HG02884 (cell line): ENCODE measurements at regions not wholly inside any gene's neighbourhood (a gene's known extent, or its start where the extent isn't known, plus 50 kb on each side); places are given as distances from the start of the nearest gene placed in this dataset.
"Not testable (repeated sequence)": the region's sequence is repeated elsewhere in the genome, so short reads cannot be mapped to it uniquely, and the experiment has no call there.

Experiments
- ATAC-seq: cut with Tn5 transposase; IDR thresholded peaks from one replicate; pipeline ENCODE4 v1.9.1; 2021; ENCODE audit warnings: mild to moderate bottlenecking, moderate library complexity; ENCODE audit not compliant: unreplicated experiment

GRCh38 chr10:85105614-85106255 lies 777.3 kb downstream of the CCSER2 start:
- ATAC-seq, result no peak

GRCh38 chr10:85111271-85111670 lies 782.9 kb downstream of the CCSER2 start:
- no peak for ATAC-seq

- ATAC-seq, result no peak
Measured at GRCh38 chr10:85124603-85125051, 796.2 kb downstream of the CCSER2 start.

GRCh38 chr10:85137253-85137652 lies 808.9 kb downstream of the CCSER2 start:
- no peak for ATAC-seq

- ATAC-seq, result no peak
Measured at GRCh38 chr10:85138046-85138445, 809.7 kb downstream of the CCSER2 start.

- ATAC-seq, result no peak
Measured at GRCh38 chr10:85139124-85139523, 810.7 kb downstream of the CCSER2 start.

GRCh38 chr10:85141520-85141919 lies 813.1 kb downstream of the CCSER2 start:
- not testable (repeated sequence) for ATAC-seq

GRCh38 chr10:85145966-85146365 lies 817.6 kb downstream of the CCSER2 start:
- no peak for ATAC-seq

GRCh38 chr10:85147346-85148250 lies 819.2 kb downstream of the CCSER2 start:
- no peak for ATAC-seq

GRCh38 chr10:85148693-85149640 lies 820.6 kb downstream of the CCSER2 start:
- no peak for ATAC-seq

- ATAC-seq, result no peak
Measured at GRCh38 chr10:85149766-85150165, 821.4 kb downstream of the CCSER2 start.

- no peak for ATAC-seq
Measured at GRCh38 chr10:85151506-85151905, 823.1 kb downstream of the CCSER2 start.

- ATAC-seq, result no peak
Measured at GRCh38 chr10:85152496-85152895, 824.1 kb downstream of the CCSER2 start.

- no peak for ATAC-seq
Measured at GRCh38 chr10:85152911-85153310, 824.5 kb downstream of the CCSER2 start.

- ATAC-seq, result no peak
Measured at GRCh38 chr10:85157206-85157605, 828.8 kb downstream of the CCSER2 start.

- ATAC-seq, result no peak
Measured at GRCh38 chr10:85168243-85168642, 839.9 kb downstream of the CCSER2 start.

GRCh38 chr10:85170026-85170425 lies 841.6 kb downstream of the CCSER2 start:
- no peak for ATAC-seq

GRCh38 chr10:85175635-85176034 lies 847.2 kb downstream of the CCSER2 start:
- no peak for ATAC-seq

- no peak for ATAC-seq
Measured at GRCh38 chr10:85177767-85178166, 849.4 kb downstream of the CCSER2 start.

GRCh38 chr10:85187047-85187446 lies 858.7 kb downstream of the CCSER2 start:
- ATAC-seq, result no peak
